ENCODE measurements at regions not wholly inside any gene's neighbourhood (a gene's known extent, or its start where the extent isn't known, plus 50 kb on each side); places are given as distances from the start of the nearest gene placed in this dataset.

DNA sequence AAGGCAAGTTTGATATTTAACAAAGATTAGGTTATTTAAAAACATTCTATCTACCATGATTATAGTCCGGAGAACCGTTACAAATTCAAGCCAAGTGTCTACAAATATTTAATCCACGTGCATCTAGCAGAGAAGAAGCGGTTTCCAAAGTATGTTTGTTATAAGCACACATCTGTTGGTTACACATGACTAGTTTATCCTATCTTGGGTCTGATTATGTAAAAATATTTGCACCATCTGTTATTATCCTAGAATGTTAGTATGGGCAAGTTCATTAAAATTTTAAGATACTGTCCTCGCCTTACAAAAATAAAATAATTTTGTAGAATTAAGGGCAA is 289.2 kb upstream of the VSTM2A start:
- no peaks in the 10 kb centered on the region for H3K36me3 ChIP-seq (ENCODE audit: control insufficient read depth, low read length)
- H3K9me2 ChIP-seq (replicated peaks; ENCODE audit: control insufficient read depth, low read length), result no peaks in the 10 kb centered on the region
- no peak overlapping the region for H3K4me2 ChIP-seq (ENCODE audit: low read length)
- no peaks in the 10 kb centered on the region for H3F3A ChIP-seq (ENCODE audit: control insufficient read depth, insufficient read depth)
- H4K20me1 ChIP-seq (ENCODE audit: control insufficient read depth, insufficient read depth, low read depth, low read length), result no peaks in the 10 kb centered on the region
- H3K4me3 ChIP-seq (ENCODE audit: low read length), result no peak overlapping the region
- H3K9me3 ChIP-seq (ENCODE audit: control insufficient read depth, insufficient read depth, low read length), result no peaks in the 10 kb centered on the region
- no peaks in the 10 kb centered on the region for H3K79me2 ChIP-seq (ENCODE audit: control insufficient read depth, low read length)
- H3K4me1 ChIP-seq (ENCODE audit: control insufficient read depth, low read length), result no peaks in the 10 kb centered on the region
- no peaks in the 10 kb centered on the region for H3K27me3 ChIP-seq (ENCODE audit: control insufficient read depth, low read length)
- TF ChIP-seq EZH2phosphoT487 (IDR thresholded peaks at IDR 0.05; ENCODE audit: borderline replicate concordance, low read length), result no peak
- TF ChIP-seq, protein P1, sequence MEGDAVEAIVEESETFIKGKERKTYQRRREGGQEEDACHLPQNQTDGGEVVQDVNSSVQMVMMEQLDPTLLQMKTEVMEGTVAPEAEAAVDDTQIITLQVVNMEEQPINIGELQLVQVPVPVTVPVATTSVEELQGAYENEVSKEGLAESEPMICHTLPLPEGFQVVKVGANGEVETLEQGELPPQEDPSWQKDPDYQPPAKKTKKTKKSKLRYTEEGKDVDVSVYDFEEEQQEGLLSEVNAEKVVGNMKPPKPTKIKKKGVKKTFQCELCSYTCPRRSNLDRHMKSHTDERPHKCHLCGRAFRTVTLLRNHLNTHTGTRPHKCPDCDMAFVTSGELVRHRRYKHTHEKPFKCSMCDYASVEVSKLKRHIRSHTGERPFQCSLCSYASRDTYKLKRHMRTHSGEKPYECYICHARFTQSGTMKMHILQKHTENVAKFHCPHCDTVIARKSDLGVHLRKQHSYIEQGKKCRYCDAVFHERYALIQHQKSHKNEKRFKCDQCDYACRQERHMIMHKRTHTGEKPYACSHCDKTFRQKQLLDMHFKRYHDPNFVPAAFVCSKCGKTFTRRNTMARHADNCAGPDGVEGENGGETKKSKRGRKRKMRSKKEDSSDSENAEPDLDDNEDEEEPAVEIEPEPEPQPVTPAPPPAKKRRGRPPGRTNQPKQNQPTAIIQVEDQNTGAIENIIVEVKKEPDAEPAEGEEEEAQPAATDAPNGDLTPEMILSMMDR (IDR thresholded peaks at IDR 0.05; ENCODE audit: low read depth, low read length, poor library complexity, severe bottlenecking), result no peak
- H3K27ac ChIP-seq (ENCODE audit: low read depth, low read length), result no peak overlapping the region

DNA sequence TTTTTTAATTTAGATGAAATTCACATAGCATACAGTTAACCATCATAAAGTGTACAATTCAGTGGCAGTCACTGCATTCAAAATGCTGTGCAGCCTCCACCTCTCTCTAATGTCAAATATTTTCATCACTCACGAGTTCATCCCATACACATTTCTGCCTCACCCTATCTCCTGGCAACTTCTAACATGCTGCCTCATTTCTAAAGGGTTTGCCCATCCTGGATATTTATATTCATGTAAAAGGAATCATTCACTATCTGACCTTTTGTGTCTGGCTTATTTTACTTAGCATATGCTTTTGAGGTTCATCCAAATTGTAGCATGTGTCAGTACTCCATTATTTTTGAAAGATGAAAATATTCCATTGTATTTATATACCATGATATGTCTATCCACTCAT is 286.9 kb upstream of the VSTM2A start:
- H3K27me3 ChIP-seq (ENCODE audit: control insufficient read depth, low read length), result no peaks in the 10 kb centered on the region
- no peak for TF ChIP-seq EZH2phosphoT487 (IDR thresholded peaks at IDR 0.05; ENCODE audit: borderline replicate concordance, low read length)
- TF ChIP-seq, protein P1 (IDR thresholded peaks at IDR 0.05; ENCODE audit: low read depth, low read length, poor library complexity, severe bottlenecking), result no peak
- H3K27ac ChIP-seq (ENCODE audit: low read depth, low read length), result no peak overlapping the region
- H3K36me3 ChIP-seq (ENCODE audit: control insufficient read depth, low read length), result no peaks in the 10 kb centered on the region
- H3K9me2 ChIP-seq (replicated peaks; ENCODE audit: control insufficient read depth, low read length), result no peaks in the 10 kb centered on the region
- H3K4me2 ChIP-seq (ENCODE audit: low read length), result no peak overlapping the region
- H4K20me1 ChIP-seq (ENCODE audit: control insufficient read depth, insufficient read depth, low read depth, low read length), result no peaks in the 10 kb centered on the region
- H3K79me2 ChIP-seq (ENCODE audit: control insufficient read depth, low read length), result no peaks in the 10 kb centered on the region
- no peaks in the 10 kb centered on the region for H3K4me1 ChIP-seq (ENCODE audit: control insufficient read depth, low read length)
- no peaks in the 10 kb centered on the region for H3F3A ChIP-seq (ENCODE audit: control insufficient read depth, insufficient read depth)
- no peak overlapping the region for H3K4me3 ChIP-seq (ENCODE audit: low read length)
- H3K9me3 ChIP-seq (ENCODE audit: control insufficient read depth, insufficient read depth, low read length), result no peaks in the 10 kb centered on the region

DNA sequence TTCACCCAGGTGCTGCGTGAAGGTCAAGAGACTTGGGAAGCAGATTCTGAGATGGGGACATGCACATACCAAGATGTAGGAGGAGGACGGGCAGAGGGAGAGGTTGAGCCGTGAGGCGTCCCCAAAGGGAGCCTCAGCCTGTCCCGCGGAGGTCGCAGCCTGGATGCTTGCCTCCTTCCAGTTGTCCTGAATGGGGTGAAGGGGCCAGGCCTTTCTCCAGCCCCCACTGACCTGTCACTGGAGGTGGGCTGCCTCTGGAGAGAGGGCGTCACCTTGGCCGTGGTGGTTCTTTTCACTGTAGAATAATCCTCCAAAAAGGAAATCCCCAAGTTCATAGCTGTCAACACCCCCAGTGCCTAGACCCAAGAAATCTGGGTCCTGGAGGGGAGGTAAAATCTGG is 283.0 kb upstream of the VSTM2A start:
- H3K27ac ChIP-seq (ENCODE audit: low read depth, low read length), result no peak overlapping the region
- no peak overlapping the region for H3K4me2 ChIP-seq (ENCODE audit: low read length)
- 0 out of 2 replicates have a peak, but pooled peaks cover 3% of the 10 kb centered on the region for H3K9me3 ChIP-seq (ENCODE audit: control insufficient read depth, insufficient read depth, low read length)
- no peaks in the 10 kb centered on the region for H3K4me1 ChIP-seq (ENCODE audit: control insufficient read depth, low read length)
- no peaks in the 10 kb centered on the region for H3K9me2 ChIP-seq (replicated peaks; ENCODE audit: control insufficient read depth, low read length)
- TF ChIP-seq, protein P1 (IDR thresholded peaks at IDR 0.05; ENCODE audit: low read depth, low read length, poor library complexity, severe bottlenecking), result no peak
- no peak for TF ChIP-seq EZH2phosphoT487 (IDR thresholded peaks at IDR 0.05; ENCODE audit: borderline replicate concordance, low read length)
- H3K27me3 ChIP-seq (ENCODE audit: control insufficient read depth, low read length), result no peaks in the 10 kb centered on the region
- H3K36me3 ChIP-seq (ENCODE audit: control insufficient read depth, low read length), result no peaks in the 10 kb centered on the region
- H4K20me1 ChIP-seq (ENCODE audit: control insufficient read depth, insufficient read depth, low read depth, low read length), result no peaks in the 10 kb centered on the region
- no peaks in the 10 kb centered on the region for H3K79me2 ChIP-seq (ENCODE audit: control insufficient read depth, low read length)
- H3F3A ChIP-seq (ENCODE audit: control insufficient read depth, insufficient read depth), result no peaks in the 10 kb centered on the region
- H3K4me3 ChIP-seq (ENCODE audit: low read length), result no peak overlapping the region

DNA sequence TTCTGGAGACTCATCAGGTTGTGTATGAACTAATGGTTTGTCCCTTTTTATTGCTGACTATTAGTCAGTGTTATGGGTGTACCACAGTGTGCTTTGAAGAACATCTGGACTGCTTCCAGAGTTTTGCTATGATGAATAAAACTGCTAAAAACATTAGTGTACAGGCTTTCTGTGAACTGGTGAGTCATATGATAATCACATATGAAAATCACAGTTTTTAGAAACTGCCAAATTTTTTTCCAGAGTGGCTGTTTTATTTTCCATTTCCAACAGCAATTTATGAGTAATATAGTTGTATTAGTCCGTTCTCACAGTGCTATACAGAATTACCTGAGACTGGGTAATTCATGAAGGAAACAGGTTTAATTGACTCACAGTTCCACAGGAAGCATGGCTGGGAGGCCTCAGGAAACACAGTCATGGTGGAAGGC is 281.2 kb upstream of the VSTM2A start:
- no peak overlapping the region for H3K4me2 ChIP-seq (ENCODE audit: low read length)
- no peak overlapping the region for H3K4me3 ChIP-seq (ENCODE audit: low read length)
- no peaks in the 10 kb centered on the region for H3K4me1 ChIP-seq (ENCODE audit: control insufficient read depth, low read length)
- H4K20me1 ChIP-seq (ENCODE audit: control insufficient read depth, insufficient read depth, low read depth, low read length), result no peaks in the 10 kb centered on the region
- no peak overlapping the region for H3K27ac ChIP-seq (ENCODE audit: low read depth, low read length)
- H3K36me3 ChIP-seq (ENCODE audit: control insufficient read depth, low read length), result no peaks in the 10 kb centered on the region
- H3K79me2 ChIP-seq (ENCODE audit: control insufficient read depth, low read length), result no peaks in the 10 kb centered on the region
- no peaks in the 10 kb centered on the region for H3F3A ChIP-seq (ENCODE audit: control insufficient read depth, insufficient read depth)
- H3K9me2 ChIP-seq (replicated peaks; ENCODE audit: control insufficient read depth, low read length), result no peaks in the 10 kb centered on the region
- TF ChIP-seq, protein P1 (IDR thresholded peaks at IDR 0.05; ENCODE audit: low read depth, low read length, poor library complexity, severe bottlenecking), result no peak
- TF ChIP-seq EZH2phosphoT487 (IDR thresholded peaks at IDR 0.05; ENCODE audit: borderline replicate concordance, low read length), result no peak
- 0 out of 2 replicates have a peak, but pooled peaks cover 3% of the 10 kb centered on the region for H3K9me3 ChIP-seq (ENCODE audit: control insufficient read depth, insufficient read depth, low read length)
- H3K27me3 ChIP-seq (ENCODE audit: control insufficient read depth, low read length), result no peaks in the 10 kb centered on the region

Data from DOHH2 (cell line).